SKM-1 (cell line): ENCODE measurements at regions not wholly inside any gene's neighbourhood (a gene's known extent, or its start where the extent isn't known, plus 50 kb on each side); places are given as distances from the start of the nearest gene placed in this dataset.

ENCODE experiments used
- DNase-seq: peaks from one replicate; lab custom pipeline; 2025; ENCODE audit not compliant: unreplicated experiment; lab: John Stamatoyannopoulos, UW

GRCh38 chr3:124467980-124468902, 262.0 kb upstream of the UMPS start:
- DNase-seq, result peak; percentile 38

- no peak for DNase-seq
Observed at GRCh38 chr3:124469555-124469954, 260.7 kb upstream of the UMPS start.

DNA sequence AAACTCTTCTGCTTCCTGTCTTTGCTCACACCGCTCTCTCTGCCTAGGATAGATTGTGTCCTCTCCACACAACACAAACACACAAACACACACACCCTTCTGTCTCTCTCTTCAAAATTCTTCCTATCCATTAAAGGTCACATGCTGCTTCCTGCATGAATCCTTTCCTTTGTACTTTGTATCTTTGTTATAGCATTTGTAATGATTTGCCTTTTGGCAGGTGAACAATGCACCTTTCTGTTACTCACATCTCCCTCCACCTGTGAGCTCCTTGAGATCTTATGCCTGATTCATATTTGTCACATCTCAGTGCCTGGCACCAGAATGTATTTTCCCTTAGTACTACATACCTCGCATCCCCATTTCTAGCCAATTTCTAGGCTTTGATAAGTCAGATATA, 251.4 kb upstream of the UMPS start:
- DNase-seq, result no peak

- no peak for DNase-seq
Observed at GRCh38 chr3:124483915-124484470, 246.3 kb upstream of the UMPS start.

- DNase-seq, result no peak
Observed at GRCh38 chr3:124486324-124486723, 243.9 kb upstream of the UMPS start.

GRCh38 chr3:124489506-124489905, 240.7 kb upstream of the UMPS start:
- DNase-seq, result no peak

DNA sequence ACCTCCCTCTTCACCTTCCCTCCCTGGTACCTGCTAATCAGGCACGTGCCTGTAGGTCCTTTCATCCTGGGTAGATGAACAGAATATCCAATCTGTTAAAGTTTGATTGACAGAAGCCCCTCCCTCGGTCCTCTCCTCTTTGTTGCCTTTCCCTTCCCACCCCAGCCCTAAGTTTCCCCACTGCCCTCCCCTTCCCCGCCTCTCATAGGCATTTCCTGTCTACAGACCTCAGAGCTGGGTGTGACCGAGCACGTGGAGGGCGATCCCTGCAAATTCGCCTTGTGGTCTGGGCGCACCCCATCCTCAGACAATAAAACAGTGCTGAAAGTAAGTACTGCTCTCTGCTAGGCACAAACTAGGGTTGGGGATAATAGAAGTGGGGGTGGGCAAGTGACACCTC, 239.2 kb upstream of the UMPS start:
- DNase-seq, result no peak

- DNase-seq, result no peak
Observed at GRCh38 chr3:124491875-124492274, 238.4 kb upstream of the UMPS start.

GRCh38 chr3:124492824-124493223, 237.4 kb upstream of the UMPS start:
- no peak for DNase-seq

DNA sequence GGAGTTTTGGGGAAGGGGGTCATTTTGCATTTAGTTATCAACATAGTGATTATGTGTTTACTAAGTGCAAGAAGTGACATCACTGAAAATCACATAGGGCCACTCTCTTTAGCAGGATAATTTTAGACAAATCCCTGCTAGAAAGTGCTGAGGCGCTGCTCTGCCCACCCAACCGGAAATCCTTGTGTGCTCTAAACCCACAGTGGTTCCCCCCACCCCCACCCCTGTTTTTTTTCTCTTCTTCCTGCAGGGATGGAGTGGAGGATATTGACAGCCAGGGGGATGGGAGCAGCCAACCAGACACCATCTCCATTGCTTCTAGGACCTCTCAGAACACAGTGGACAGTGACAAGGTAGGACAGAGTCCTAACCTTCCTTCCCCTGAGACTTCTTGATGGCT, 234.2 kb upstream of the UMPS start:
- DNase-seq, result no peak

DNA sequence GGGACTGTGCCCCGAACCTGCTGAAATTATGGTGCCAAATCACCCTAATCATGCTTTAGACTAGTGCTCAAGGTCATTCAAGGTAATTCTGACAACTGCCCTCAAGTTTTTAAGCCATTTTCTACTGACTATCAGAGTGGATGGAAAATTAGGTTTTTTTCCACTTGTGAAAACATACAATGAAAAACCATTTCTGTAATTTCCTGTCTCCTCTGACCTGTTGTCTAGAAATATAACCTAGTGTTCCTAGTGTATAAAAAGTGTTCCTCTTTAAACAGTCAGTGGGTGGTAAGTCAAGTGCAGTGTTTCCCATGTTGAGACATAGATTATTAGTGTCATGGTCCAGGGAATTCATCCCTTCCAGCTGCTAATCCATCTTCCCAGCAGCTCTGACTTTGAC, 232.8 kb upstream of the UMPS start:
- no peak for DNase-seq

DNA sequence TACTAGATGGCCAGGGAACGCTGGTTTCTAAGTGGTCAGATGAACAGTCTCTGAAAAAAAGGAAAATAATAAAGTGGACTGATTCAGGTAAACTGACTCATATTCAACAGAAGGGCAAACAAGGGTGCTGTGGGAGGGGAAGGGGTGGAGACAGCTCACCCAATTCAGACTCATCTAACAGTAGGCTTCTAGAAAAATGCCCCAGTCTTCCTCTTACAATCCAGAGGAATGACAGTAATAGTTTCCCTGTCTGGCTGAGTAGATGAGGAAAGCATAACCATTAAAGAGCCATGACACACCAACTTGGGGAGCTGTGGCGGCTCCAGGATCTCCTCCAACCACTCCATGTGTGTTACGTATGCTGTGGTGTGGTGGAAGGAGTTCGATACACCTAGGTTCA, 231.4 kb upstream of the UMPS start:
- DNase-seq, result no peak

GRCh38 chr3:124504332-124505059, 225.8 kb upstream of the UMPS start:
- DNase-seq, result no peak

DNA sequence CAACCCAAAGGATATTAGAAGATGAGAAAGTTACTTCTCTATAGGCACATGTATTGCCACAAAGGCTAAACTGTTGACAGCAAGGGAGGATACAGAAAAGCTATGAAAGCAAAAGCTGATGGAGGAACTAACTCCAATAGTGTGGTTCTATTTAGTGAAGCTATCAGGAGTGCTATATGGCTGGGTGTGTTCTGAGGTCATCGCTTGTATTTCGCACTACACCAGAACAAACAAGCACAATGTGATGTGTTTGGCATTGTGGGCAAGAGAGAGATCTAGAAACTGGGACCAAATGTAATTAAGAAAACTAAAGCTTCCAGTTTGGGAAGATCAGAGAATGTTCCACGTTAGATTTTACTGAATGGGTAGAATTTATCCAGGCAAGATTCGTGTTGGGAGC, 220.4 kb upstream of the UMPS start:
- DNase-seq, result no peak

- no peak for DNase-seq
Observed at GRCh38 chr3:124510290-124510689, 220.0 kb upstream of the UMPS start.

- no peak for DNase-seq
Observed at GRCh38 chr3:124512881-124513609, 217.2 kb upstream of the UMPS start.

GRCh38 chr3:124513610-124513997, 216.6 kb upstream of the UMPS start:
- DNase-seq, result no peak

- DNase-seq, result no peak
Observed at GRCh38 chr3:124514683-124515082, 215.6 kb upstream of the UMPS start.

DNA sequence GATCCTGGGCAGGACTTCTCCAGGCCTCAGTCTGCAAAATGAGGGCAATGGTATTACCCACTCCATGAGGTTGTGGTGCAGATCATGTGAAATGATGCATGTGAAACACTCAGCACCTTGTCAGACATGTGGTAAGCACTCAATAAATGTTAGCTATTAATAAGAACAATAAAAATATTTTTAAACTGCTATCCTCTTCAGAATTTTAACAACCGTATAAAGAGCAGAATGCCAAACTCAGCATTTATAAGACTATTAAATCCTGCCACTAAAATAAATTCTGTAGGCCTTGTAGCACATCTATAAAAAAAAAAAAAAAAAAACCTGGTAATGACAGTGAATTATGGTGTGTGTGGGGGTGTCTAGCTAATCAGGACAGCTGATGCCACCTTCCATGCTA, 213.9 kb upstream of the UMPS start:
- no peak for DNase-seq

DNA sequence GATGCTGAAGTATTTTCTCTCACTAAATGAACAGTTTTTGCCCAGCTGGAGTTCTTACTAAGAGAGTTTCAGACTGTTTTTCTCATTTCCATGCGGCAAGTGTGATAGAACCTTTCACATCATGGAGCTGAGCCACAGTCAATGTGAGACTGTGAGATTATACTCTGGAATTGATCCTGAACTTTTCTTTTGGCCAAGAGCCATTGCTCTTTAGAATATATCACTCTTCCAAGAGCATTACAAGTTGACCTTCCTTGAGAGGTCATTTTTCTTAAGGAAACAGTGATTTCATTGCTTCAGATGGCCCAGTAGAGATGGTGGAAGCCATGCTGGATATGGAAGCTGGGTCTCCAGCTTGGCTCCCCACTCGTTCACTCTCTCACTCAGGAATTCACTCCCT, 212.9 kb upstream of the UMPS start:
- DNase-seq, result no peak

GRCh38 chr3:124518350-124518749, 211.9 kb upstream of the UMPS start:
- DNase-seq, result no peak
